Stomach (tissue), 8 donors: ENCODE measurements at regions not wholly inside any gene's neighbourhood (a gene's known extent, or its start where the extent isn't known, plus 50 kb on each side); places are given as distances from the start of the nearest gene placed in this dataset.

Experiments
- DNase-seq, 2 donors: peaks; one replicate each; pipeline versions ENCODE4 v3.0.0 to v3.0.0-alpha.2; 2013 to 2019
- H3K27ac ChIP-seq, 5 donors: fragments of 200-600 bp in 4 of 5; sonication (generic) in 4 of 5; one replicate each; pipeline ENCODE4 v1.5.1; 2013 to 2019; ENCODE audit warnings: mild to moderate bottlenecking in 1 of 5, moderate library complexity in 1 of 5
- H3K27me3 ChIP-seq, 3 donors: fragments of 200-600 bp; sonication (generic); one replicate each; pipeline ENCODE4 v1.5.1; 2017 to 2019; ENCODE audit warnings: mixed run types in 1 of 3
- H3K36me3 ChIP-seq, 4 donors: fragments of 200-600 bp; sonication (generic); 1 replicate in 3 of 4; 2 replicates in 1 of 4; pipeline ENCODE4 v1.5.1; 2016 to 2019
- H3K4me1 ChIP-seq, 4 donors: fragments of 200-600 bp; sonication (generic); one replicate each; pipeline ENCODE4 v1.5.1; 2016 to 2019
- H3K4me3 ChIP-seq, 4 donors: fragments of 200-600 bp; sonication (generic) in 3 of 4; one replicate each; pipeline ENCODE4 v1.5.1; 2016 to 2019; ENCODE audit warnings: mild to moderate bottlenecking in 1 of 4
- H3K9me3 ChIP-seq, 4 donors: fragments of 200-600 bp; sonication (generic); one replicate each; pipeline ENCODE4 v1.5.1; 2016 to 2019
- CTCF ChIP-seq, 7 experiments: fragments of 450-650 bp in 4 of 7; fragments of 200-600 bp in 3 of 7; sonication (generic) in 3 of 7; IDR thresholded peaks; one replicate each; pipeline ENCODE4 v1.5.1; 2016 to 2019; ENCODE audit warnings: antibody characterized with exemption in 7 of 7, control low read depth in 2 of 7, mild to moderate bottlenecking in 1 of 7
- EP300 ChIP-seq: sonication (generic); formaldehyde crosslinking; IDR thresholded peaks from one replicate; pipeline ENCODE4 v1.6.1; 2017; ENCODE audit warnings: antibody characterized with exemption
- POLR2A ChIP-seq, 4 donors: fragments of 450-650 bp; IDR thresholded peaks; one replicate each; pipeline ENCODE4 v1.6.1; 2016; ENCODE audit warnings: antibody characterized with exemption in 4 of 4, control low read depth in 2 of 4, mild to moderate bottlenecking in 1 of 4, moderate library complexity in 1 of 4
- POLR2AphosphoS5 ChIP-seq, 3 donors: sonication (generic); formaldehyde crosslinking; IDR thresholded peaks; one replicate each; pipeline ENCODE4 v1.6.1; 2016; ENCODE audit warnings: antibody characterized with exemption in 3 of 3
- WGBS, 5 donors: extraction: QIAGEN DNeasy Blood & Tissue Kit in 3 of 5; methylation state at CpG; one replicate each; pipeline versions ENCODE4 v1.1.5 to v1.1.7; 2013 to 2018; 5-methylcytosine and 5-hydroxymethylcytosine counted together
- intact Hi-C: fragments of 100-400 bp; cut with DNase I; formaldehyde crosslinking; loops from one replicate; pipeline ENCODE4 v1.15.1; 2023; ENCODE audit warnings: low total_unique reads
- donor health status: healthy with polysubstance abuse.
- donor health status: Bipolar disorder and iron deficiency.
- donor health status: healthy.

GRCh38 chr4:125365731-125366130 lies 51.0 kb downstream of the FAT4 start:
- Histone ChIP-seq H3K4me1 (peaks cover 0 to 6% (median 3%) of the 10 kb centered on the region in 4 donors), H3K4me3 (no peak overlapping the region), H3K9me3 (no peaks in the 10 kb centered on the region), H3K36me3 (no peaks in the 10 kb centered on the region), H3K27ac (no peak overlapping the region), H3K27me3 (no peaks in the 10 kb centered on the region)
- TF ChIP-seq CTCF (IDR thresholded peaks at IDR 0.05) (no peak), POLR2A (IDR thresholded peaks at IDR 0.05) (no peak), POLR2AphosphoS5 (IDR thresholded peaks at IDR 0.05) (no peak), EP300 (no peak)
- no peak for DNase-seq
- WGBS, 5 donors, result 85 to 94% (median 91%) methylated on average over 11 of the region's 11 CpGs
- intact Hi-C loops, result no loop called here

- no peak for TF ChIP-seq EP300
- no peak for TF ChIP-seq POLR2AphosphoS5 (IDR thresholded peaks at IDR 0.05)
- TF ChIP-seq CTCF (IDR thresholded peaks at IDR 0.05), result no peak
- no peak for TF ChIP-seq POLR2A (IDR thresholded peaks at IDR 0.05)
- peak in 1 of 2 donors; percentile 54 for DNase-seq
- H3K27ac ChIP-seq, result peak overlapping the region in 1 of 5 donors; percentile 70
- no peaks in the 10 kb centered on the region for H3K36me3 ChIP-seq
- no peaks in the 10 kb centered on the region for H3K9me3 ChIP-seq
- no peaks in the 10 kb centered on the region for H3K27me3 ChIP-seq
- H3K4me1 ChIP-seq, result peaks cover 0 to 6% (median 3%) of the 10 kb centered on the region in 4 donors
- intact Hi-C loops, result no loop called here
- peak overlapping the region in 3 of 4 donors; percentile 31 to 41 (median 32) for H3K4me3 ChIP-seq
Measured at GRCh38 chr4:125368146-125368545, 53.4 kb downstream of the FAT4 start.

DNA sequence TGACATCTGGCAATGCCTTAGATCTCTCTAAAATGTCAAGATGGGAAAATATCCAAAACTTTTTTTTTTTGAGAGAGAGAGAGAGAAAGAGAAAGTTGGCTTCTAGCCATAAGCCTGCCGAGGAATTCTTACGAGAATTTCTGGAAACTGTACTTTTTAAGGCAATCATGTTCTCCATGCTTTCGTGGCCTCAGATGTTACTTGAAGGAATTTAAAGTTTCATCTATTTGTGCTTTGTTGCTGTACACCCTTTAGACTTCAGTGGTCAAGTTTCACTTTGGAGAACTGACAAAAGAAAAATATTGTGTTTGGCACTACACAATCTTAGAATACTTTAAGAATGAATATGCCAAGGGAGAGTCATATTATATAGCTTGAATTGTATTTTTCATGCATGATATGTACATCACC lies 53.9 kb downstream of the FAT4 start:
- no peaks in the 10 kb centered on the region for H3K27me3 ChIP-seq
- DNase-seq, result peak in 1 of 2 donors; percentile 50
- H3K4me3 ChIP-seq, result peak overlapping the region; percentile 15 to 41 (median 32)
- H3K27ac ChIP-seq, result peak overlapping the region in 1 of 5 donors; percentile 70
- WGBS, 5 donors, result 25 to 57% (median 40%) methylated on average over 3 of the region's 3 CpGs
- intact Hi-C loops, result no loop called here
- H3K36me3 ChIP-seq, result no peaks in the 10 kb centered on the region
- H3K9me3 ChIP-seq, result no peaks in the 10 kb centered on the region
- TF ChIP-seq EP300 (no peak), CTCF (IDR thresholded peaks at IDR 0.05) (no peak), POLR2A (IDR thresholded peaks at IDR 0.05) (no peak), POLR2AphosphoS5 (IDR thresholded peaks at IDR 0.05) (no peak)
- H3K4me1 ChIP-seq, result peaks cover 0 to 6% (median 3%) of the 10 kb centered on the region in 4 donors

DNA sequence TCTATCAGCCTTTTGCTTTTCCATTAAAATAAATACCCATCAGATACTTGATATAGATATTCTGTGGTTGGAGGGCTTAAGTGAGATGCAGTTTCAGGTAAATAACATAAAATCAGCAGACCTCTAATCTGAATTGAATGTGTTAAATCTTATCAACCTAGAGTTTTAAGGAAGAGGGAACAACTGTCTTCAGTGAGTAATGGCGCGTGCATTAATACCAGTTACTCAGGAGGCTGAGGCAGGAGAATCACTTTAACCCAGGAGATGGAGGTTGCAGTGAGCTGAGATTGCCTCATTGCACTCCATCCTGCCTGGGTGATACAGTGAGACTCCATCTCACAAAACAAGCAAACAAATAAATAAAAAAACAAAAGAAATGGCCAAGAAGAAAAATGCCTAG lies 54.3 kb downstream of the FAT4 start:
- Histone ChIP-seq H3K27ac (peak overlapping the region in 1 of 5 donors; percentile 70), H3K4me1 (peaks cover 0 to 6% (median 3%) of the 10 kb centered on the region in 4 donors), H3K36me3 (no peaks in the 10 kb centered on the region), H3K27me3 (no peaks in the 10 kb centered on the region), H3K4me3 (peak overlapping the region in 3 of 4 donors; percentile 31 to 41 (median 32)), H3K9me3 (no peaks in the 10 kb centered on the region)
- intact Hi-C loops, result no loop called here
- no peak for TF ChIP-seq POLR2AphosphoS5 (IDR thresholded peaks at IDR 0.05)
- TF ChIP-seq EP300, result no peak
- no peak for TF ChIP-seq CTCF (IDR thresholded peaks at IDR 0.05)
- no peak for TF ChIP-seq POLR2A (IDR thresholded peaks at IDR 0.05)
- 84 to 94% (median 90%) methylated on average over 2 of the region's 2 CpGs for WGBS, 5 donors
- no peak for DNase-seq
